Fibroblast of gingiva (primary cell): ENCODE measurements at regions not wholly inside any gene's neighbourhood (a gene's known extent, or its start where the extent isn't known, plus 50 kb on each side); places are given as distances from the start of the nearest gene placed in this dataset.

Source experiments
- DNase-seq: peaks from one replicate; pipeline ENCODE4 v3.0.0-alpha.2; 2011; ENCODE audit warnings: low read depth

DNA sequence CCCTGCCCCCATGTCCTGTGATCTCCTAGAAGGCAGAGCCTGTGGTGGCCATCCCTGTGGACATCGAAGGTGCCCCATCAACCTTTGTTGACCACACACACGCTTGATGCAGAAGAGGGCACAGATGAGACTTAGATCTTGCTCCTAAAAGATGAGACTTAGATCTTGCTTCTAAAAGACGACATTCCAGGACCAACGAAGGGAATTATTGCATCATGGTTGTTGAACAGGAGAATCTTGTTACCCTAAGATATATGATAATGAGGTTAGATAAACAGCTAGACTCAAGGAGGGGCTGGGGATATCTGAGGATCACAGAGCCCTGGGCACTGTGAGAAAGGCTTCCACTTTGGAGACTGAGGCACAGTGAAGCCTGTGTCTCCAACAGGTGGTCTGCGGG, 91.1 kb upstream of the WSCD2 start:
- no peak for DNase-seq

DNA sequence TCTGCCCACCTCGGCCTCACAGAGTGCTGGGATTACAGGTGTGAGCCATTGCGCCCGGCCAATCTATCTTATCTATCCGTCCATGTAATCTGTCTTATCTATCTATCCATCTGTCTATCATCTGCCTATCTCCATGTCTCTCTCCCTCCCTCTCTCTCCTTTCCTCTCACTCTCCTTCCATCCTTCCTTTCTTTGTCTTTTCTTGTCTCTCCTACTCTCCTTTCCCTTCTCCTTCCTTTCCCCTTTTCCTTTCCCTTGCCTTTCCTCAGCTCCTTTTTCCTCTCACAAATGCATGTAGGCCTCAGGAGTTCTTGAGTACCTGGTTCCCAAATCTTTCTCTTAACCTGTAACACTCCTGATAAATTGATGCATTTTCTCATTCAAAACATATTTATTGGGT, 89.3 kb upstream of the WSCD2 start:
- DNase-seq = no peak

DNA sequence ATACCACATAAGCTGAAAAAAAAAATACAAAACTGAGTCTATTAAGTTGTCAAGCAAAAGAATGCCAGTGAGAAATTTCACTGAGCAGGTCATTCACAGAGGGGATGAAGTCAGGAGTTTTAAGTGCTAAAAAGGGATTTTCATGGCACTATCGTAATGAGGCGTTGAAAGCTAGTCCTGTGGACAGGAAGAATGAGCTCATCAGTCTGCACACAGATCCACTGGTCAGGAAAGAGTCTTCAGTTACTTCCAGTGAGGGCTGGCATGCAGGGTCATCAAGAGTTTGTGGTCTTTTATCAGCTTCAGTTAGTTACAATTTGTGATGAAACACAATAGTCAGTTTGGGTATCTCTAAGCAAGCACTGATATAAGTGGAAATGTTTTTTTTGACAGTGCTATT, 88.1 kb upstream of the WSCD2 start:
- DNase-seq = no peak

DNA sequence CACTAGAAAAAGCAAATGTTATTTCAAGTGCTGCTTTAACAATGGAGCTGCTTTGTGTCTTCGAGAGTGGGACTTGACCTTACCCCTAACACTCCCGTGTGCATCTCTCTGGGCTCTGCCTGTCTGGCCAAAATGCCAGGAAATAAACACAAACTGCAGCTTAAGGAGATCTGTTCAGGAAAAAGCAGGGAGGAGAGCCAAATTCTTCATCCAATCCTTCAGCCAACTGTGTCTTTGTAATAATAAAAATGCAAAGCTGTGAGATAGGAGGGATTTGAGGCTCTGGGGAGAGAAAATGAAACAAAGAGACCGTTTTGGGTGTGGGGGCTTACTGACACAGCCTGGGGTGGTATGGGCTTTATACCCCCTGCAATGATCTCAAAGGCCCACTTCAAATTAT, 85.8 kb upstream of the WSCD2 start:
- no peak for DNase-seq

DNA sequence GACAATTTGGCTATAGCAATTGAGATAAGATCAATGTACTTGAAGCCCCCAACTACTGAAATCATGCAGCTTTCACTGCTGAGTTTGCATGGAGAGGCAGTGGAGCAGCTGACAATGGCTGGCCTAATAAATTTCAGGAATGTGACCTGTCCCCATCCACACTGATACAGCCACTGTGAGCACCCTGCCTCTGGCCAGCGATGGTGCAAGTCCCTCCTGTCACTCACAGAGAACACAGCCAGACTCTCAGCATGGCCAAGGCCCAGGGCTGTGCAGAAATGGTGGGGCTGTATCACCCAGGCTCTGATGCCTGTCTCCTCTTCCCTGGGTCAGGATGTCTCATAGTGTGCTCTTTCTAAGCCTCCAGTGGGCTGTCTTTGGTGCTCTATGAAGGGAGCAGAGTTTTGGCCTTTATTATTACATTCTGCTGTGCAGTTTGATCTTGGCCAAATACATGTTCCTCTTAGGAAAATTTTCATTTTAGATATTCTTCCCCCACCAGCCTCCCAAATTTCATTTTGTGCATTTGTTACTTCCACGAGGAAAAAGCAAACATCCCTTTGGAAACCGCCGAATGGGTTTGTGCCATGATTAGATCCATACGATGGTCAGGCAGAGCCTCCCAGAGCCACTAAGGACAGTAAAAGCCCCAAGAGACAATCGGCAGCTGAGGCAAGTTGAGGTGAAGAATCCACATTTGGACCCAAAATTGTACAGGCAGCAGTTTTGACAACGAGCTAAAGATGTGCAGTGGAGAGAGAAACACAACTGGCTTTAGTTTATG, 85.1 kb upstream of the WSCD2 start:
- no peak for DNase-seq

DNA sequence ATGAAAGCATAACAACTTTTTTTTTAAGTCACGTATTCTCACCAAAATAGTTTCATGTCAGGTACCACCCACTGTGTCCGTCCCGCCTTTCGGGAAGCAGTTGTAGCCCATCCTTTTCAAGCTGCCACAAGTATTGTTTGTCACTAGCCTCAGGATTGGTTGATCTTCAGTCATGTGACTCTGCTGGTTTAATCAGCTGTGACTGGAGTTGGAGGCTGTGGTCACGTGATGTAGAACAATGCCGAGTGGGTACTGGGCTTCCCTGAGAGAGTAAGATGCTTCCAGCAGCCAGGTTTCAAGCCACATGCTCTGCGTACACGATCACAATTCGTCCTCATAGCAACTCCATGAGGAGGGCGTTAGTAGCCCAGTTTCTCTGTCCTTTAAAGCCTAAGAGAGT, 83.0 kb upstream of the WSCD2 start:
- no peak for DNase-seq

DNA sequence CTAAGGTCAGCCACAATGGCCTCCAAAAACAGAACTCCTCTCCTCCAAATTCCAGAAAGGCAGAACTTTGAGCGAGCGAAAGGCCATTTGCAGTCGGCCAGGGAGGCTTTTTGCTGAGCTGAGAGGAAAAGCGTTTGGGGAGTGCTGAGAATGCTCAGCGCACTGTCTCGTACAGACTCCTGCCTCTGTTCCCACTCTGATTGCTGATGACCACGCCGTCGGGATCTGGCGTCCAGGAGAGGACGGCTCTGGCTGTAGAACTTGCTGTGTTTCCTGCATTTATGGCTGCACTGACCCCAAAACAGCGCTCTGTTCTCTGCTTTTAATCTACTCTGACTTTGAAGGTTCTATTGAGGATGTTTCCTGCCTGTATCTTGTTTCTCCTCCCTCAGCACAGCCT, 82.4 kb upstream of the WSCD2 start:
- no peak for DNase-seq

DNA sequence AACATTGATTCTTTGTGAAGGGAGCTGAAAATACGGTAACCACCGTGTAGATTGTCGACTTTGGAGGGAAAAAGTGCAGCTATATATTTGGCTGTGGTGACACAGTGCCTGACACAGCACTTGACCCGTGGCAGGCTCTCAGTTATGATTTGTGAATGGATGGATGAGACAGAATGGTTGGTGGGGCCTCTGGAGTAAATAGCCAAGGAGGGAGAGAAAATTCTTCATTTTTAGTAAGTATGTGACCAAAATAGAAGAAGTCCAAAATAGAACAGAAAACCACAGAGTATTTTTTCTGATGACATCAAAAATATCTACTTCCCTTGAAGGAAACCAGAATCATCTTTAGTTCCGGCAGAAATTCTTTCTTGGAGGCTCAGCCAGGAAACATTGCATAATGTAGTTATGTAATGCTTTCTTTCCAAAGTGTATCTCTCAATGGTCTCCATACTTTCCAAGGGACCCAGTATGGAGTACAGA, 82.0 kb upstream of the WSCD2 start:
- DNase-seq = no peak

DNA sequence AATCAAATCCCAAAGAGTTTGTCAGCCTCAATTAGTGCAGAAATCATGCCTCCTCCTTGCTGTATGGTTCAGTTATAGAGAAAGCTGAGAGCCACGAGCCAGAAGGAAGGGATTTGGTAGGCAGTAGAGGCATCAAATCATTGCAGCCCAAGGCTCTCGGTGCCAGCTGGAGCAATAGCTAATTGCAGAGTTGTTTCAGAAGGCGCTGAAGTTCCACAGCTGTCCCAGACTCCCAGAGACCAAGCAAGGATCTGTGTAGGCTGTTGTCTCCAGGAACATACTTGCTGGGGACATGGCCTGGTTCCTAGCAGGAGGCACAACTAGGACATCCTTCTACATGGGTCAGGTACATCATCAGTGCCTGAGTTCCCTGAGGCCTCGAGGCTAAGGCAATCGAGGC, 80.4 kb upstream of the WSCD2 start:
- DNase-seq = no peak

DNA sequence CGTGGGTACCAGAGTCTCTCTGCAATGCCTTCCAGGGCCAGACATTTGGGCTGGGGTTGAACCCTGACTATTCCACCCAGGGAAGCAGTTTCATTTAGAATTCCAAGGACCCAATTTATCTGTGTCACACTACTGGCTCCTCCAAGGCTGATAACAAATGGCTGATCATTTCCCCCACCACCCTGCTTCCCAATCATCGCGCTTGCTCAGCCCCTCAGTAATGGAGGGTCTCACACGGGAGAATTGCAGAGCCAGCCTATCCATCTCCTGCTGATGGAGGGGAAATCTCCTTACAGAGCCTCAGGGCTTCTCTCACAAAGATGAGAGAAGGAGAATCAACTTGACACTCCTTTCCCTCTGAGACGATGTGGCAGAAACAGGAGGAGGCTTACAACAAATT, 78.4 kb upstream of the WSCD2 start:
- DNase-seq = no peak

DNA sequence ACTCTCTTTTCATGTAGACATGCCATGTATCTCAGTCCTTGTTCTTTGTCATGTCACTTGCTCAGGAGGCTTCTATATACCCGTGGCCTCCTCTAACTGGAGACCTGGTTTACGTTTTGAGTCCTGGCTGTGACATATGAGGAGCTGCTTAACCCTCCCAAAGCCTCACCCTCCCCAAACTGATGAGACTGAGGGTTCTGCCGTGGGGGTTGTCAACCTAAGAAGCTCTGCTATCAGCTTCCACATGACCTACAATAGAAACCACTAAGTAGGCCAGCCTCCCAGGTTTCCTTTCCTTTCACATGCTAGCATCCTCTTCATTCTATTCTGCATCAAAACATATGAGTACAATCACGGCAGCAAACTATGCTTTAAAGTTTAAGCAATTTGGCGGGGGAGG, 76.8 kb upstream of the WSCD2 start:
- DNase-seq = no peak

DNA sequence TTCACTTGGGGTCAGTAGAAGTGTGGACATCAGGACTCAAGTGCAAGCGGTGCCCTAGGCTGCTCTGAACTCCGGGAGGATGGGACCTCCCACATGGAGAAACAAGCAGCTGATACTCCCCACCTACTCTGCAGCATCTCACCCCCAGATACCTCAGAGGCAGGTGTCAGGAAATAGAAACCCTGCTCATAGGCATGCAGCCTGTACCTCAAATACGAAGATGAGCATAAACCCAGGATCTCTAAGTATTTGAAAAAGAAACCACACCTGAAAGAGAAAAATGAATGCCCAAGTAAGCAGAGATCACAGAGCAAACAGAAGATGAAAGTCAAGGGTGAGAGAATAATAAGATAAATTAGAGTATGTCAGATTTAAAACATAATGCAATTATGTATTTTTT, 75.6 kb upstream of the WSCD2 start:
- DNase-seq = no peak

DNA sequence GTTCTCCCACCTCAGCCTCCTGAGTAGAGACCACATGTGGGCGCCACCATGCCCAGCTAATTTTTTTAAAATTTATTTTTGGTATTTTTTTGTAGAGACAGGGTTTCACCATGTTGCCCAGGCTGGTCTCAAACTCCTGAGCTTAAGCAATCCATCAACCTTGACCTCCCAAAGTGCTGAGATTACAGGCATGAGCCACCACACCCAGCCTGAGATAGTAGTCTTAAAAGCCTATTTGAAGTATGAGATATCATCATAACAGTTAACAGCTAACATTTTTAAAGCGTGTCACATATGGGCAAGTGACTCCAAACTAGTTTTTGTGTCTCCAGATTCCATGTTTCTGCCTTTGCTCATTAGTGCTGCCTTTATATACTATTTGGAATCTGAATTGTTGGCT, 74.6 kb upstream of the WSCD2 start:
- DNase-seq = no peak

DNA sequence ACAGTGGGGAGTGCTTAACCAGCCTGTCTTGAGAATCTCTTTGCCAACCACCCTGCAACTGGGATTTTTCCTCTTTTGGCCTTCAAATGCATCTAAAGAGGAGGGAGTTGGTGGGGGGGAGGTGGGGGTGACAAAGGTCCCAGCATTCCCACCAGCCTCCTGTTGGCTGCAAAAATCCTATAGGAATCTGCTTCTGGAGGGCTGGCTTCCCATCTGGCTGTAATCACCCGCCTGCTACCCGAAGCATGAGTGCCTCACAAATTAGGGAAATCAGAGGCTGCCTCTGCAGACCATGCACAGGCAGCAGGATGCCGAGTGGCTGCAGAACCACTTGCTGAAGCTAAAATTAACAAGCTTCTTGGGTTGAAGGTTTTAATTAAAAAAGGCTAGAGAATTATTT, 73.9 kb upstream of the WSCD2 start:
- DNase-seq = no peak

DNA sequence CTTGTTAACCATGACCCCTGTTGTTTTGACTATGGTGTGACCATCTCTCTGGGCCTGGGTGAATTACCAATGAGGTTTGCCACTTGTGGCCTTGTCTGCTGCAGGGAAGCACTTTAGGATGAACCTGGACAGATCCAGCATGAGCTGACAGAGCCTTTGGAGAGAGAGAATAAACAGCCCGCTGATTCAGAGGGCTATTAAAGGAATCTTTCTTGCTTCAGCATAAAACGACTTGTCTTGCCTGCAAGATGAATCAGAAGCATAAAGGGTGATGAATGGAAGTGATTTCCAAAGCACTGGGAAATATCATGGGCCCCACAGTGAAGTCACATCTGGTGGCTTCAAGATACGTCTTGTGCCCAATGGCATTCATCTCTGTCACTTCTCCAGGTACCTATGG, 69.0 kb upstream of the WSCD2 start:
- DNase-seq = no peak

DNA sequence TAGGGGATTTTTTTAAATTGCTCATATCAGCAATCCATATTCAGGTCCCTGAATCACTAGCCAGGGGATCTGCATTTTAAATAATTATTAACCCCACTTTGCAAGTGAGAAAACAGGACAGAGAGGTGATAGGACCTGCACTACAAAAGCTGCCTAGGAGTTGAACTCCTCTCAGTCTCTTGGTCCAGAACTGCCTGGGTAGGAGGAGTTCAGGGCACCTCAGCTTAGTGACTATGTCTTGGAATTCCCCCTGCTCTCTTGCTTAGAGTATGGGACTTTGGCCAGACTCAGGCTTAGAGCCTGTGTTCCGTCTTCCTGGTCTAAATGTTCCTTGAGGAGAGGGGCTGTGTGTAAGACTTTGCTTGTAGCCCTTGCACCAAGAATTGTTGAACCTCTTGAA, 68.2 kb upstream of the WSCD2 start:
- no peak for DNase-seq

DNA sequence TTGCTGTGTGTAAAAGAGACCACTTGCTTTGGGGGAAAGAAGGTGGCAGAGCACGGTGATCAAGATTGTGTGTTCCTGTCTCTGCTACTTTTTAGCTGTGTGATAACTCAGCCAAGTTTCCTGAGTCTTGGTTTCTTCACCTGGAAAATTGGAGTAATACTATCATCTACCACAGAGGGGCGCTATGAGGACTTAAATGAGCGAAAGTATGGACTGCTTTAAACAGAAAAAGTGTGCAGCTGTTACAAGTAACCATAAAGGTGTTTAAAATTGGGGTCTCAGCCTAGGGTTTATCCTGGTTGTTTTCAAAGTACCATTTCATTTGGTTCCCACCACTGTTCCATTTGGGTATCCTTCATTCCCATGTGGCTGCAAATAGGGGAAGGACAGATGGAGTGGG, 65.9 kb upstream of the WSCD2 start:
- no peak for DNase-seq

DNA sequence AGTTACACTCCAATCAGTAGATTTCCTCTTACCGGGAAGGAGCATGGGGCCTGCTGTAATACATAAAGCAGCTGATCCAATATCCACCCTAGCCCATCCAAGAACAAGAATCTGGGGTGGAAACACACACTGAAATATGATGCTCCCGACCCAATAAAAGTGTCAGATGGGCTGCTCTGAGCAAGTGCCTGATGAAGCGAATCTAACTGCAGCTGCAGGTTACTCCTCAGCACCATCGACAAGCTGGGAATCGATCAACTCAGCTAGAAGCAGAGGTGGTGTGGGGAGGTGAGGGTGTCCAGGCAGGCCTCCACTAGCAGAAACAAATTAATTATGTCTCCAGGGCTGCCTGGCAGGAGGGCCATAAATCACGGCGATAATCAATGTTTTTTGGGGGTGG, 64.0 kb upstream of the WSCD2 start:
- DNase-seq = no peak

DNA sequence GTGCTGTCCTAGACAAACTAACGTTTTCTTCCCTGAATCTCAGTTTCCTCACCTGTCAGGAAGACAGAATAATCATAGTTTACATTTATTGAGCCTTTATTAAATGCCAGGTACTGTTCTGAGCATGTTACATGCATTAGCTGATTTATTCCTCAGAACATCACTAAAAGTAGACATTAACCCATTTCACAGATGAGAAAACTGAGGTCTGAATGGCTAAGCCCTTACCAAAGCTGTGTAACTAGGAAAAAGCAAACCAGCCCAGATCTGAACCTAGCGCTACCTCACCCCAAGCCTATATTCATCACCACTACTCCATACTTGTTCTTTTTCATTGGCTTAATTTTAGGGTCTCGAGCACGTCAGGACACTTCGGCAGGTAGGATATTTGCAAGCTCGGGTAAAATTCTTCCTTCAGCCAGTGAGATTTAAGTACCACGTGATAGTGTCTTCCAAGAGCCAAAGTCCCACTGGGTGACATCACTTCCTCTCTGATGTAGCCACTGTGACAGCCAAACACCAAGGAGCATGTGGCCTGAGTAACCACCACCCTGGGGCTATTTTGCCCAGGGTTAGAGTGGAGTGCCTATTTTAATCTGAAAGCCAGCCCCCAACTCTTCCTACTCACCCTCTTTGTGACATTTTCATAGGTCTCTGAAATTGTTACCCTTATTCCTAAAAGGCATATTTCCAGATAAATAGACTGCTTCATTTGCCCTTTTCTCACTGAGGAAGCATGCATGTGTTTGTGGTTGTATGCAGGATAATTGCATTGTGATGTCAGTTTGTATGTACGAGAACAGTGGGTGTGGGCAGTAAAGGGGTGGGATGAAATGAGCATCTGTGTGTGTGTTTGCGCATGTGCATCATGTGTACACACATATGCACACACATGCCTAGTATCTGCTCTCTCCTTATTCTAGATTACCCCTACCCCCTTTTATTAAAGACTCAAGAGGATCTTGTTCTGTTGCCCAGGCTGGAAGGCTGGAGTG, 62.2 kb upstream of the WSCD2 start:
- no peak for DNase-seq

DNA sequence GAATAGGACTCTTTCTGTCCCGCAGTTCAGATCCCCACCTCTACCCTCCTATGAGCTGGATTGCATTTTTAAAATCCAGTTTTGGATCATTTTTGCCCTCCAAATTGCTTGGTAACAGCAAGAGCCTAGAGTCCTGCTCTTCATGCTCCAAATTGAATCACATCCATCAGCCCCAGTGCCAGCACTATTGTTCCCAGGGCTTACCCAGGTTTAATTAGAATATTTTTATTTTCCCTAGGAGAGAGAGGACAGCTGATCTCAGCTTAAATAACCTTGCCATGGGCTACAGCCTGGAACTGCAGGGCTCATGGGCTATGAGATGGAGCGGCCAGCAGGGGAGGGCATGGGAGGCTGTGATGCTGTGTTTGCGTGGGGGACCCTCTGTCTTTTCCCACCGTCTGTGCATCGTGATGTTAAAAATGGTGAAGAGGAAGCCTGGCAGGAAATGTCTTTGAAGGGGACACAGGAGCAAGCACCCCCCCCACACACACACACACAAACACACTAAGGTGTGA, 59.4 kb upstream of the WSCD2 start:
- no peak for DNase-seq

DNA sequence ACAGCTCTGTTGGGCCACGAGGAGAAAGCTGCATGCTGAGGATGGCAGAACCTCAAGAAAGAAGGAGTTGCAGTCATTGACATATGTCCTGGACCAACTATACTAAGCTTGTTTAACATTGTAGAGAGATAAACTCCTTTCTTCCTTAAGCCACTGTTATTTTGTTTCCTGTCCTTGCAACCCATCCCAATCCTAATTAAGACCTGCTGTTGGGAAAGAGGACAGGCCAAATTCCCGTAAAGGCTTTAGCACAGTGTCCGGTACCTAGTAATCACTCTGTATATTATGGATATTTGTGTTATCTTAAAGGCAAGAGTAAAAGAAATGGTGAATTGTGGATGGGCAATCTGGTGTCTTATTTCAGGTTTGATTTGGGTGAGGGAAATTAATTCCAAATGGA, 53.5 kb upstream of the WSCD2 start:
- DNase-seq = no peak

DNA sequence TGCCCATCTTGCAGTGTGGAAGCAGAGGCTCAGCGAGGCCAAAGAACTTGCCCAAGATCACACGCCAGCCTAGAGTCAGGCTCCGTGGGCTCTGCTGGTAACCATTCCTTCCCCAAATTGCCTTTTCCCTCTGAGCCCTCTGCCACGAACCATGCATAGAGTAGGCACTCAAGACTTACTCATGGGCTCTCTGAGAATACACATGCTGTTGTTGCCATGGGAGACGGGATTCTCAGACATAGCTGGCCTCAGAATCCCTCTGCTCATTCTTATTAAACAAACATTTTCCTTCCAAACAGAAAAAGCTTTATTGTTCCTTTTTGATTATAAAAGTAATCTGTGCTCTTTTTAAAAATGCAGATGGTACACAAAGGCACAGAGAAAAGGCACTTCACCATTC, 52.5 kb upstream of the WSCD2 start:
- no peak for DNase-seq

DNA sequence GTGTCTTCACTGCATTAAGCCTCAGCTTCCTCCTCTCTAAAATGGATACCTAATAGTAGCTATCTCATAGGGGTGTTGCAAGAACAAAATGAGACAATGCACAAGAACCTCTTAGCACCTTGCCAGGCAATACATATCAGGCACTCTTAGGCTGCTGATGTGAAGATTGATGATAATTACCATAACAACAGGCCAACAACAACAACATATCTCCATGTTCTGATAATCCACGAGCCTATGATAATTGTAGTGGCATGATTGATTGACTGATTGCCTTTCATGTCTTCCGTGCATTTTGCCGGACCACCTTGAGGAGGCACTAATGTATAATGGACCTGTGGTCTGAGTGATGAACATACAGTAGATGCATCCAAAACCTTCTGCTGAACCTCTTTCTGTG, 50.7 kb upstream of the WSCD2 start:
- no peak for DNase-seq
